SK-N-SH (cell line): ENCODE measurements at regions not wholly inside any gene's neighbourhood (a gene's known extent, or its start where the extent isn't known, plus 50 kb on each side); places are given as distances from the start of the nearest gene placed in this dataset.

Experiments
- CTCF ChIA-PET: fragments of 300-600, 350-600 bp; formaldehyde crosslinking; extraction: SDS; loops from one replicate; lab custom pipeline; 2021; lab: Yijun Ruan, JAX
- POLR2A ChIA-PET: fragments of 350-600 bp; sonication (Branson Sonifier 250); formaldehyde crosslinking; extraction: SDS; loops from one replicate; lab custom pipeline; 2020; ENCODE audit warnings: antibody characterized with exemption, inconsistent platforms; lab: Yijun Ruan, JAX
- DNase-seq: peaks from one replicate; pipeline ENCODE4 v3.0.0; 2012
- H2AFZ ChIP-seq: fragments of 200-600 bp; sonication (generic); 2 replicates; pipeline ENCODE4 v1.8.1; 2016; ENCODE audit warnings: antibody characterized with exemption, mild to moderate bottlenecking, low read depth
- H3F3A ChIP-seq: fragments of 200-600 bp; sonication (generic); replicated peaks from 2 replicates; pipeline ENCODE3; 2016; ENCODE audit warnings: antibody characterized with exemption, mild to moderate bottlenecking; ENCODE audit not compliant: insufficient read depth
- H3K27ac ChIP-seq, 2 experiments: fragments of 200-500 bp in 1 of 2; fragments of 200-600 bp in 1 of 2; sonication (Bioruptor generic) in 1 of 2; sonication (generic), shearing (Covaris generic) in 1 of 2; 2 replicates each; pipeline versions ENCODE4 v1.5.1 to v1.6.1; 2014 to 2016; ENCODE audit warnings: low read depth in 2 of 2, inconsistent platforms in 1 of 2, low read length in 1 of 2, mild to moderate bottlenecking in 1 of 2, mixed read lengths in 1 of 2
- H3K27me3 ChIP-seq: fragments of 200-600 bp; sonication (generic), shearing (Covaris generic); 2 replicates; pipeline ENCODE4 v1.6.1; 2016; ENCODE audit warnings: mixed run types; ENCODE audit not compliant: insufficient read depth
- H3K36me3 ChIP-seq, 2 experiments: fragments of 200-500 bp in 1 of 2; fragments of 200-600 bp in 1 of 2; sonication (Bioruptor generic) in 1 of 2; sonication (generic) in 1 of 2; replicated peaks in 1 of 2; 2 replicates each; pipeline versions ENCODE3 to v1.5.1; 2014 to 2016; ENCODE audit warnings: low read length in 1 of 2, mild to moderate bottlenecking in 1 of 2; ENCODE audit not compliant: insufficient read depth in 2 of 2, control insufficient read depth in 1 of 2
- H3K4me1 ChIP-seq, 2 experiments: fragments of 200-500 bp in 1 of 2; fragments of 200-600 bp in 1 of 2; sonication (Bioruptor generic) in 1 of 2; sonication (generic), shearing (Covaris generic) in 1 of 2; 2 replicates each; pipeline versions ENCODE4 v1.5.1 to v1.6.1; 2014 to 2016; ENCODE audit warnings: low read depth in 1 of 2, low read length in 1 of 2, mixed run types in 1 of 2; ENCODE audit not compliant: insufficient read depth in 2 of 2, control insufficient read depth in 1 of 2
- H3K4me2 ChIP-seq: fragments of 200-600 bp; sonication (generic), shearing (Covaris generic); 2 replicates; pipeline ENCODE4 v1.6.1; 2017; ENCODE audit warnings: mixed run types
- H3K4me3 ChIP-seq, 2 experiments: fragments of 200-500 bp in 1 of 2; fragments of 200-600 bp in 1 of 2; sonication (Bioruptor generic) in 1 of 2; sonication (generic), shearing (Covaris generic) in 1 of 2; 2 replicates each; pipeline versions ENCODE4 v1.5.1 to v1.8.1; 2014 to 2016; ENCODE audit warnings: low read depth in 2 of 2, inconsistent platforms in 1 of 2, low read length in 1 of 2, mild to moderate bottlenecking in 1 of 2, mixed read lengths in 1 of 2, moderate library complexity in 1 of 2
- H3K79me2 ChIP-seq: fragments of 200-600 bp; sonication (generic); 2 replicates; pipeline ENCODE4 v1.8.1; 2017; ENCODE audit warnings: mild to moderate bottlenecking; ENCODE audit not compliant: insufficient read depth
- H3K9ac ChIP-seq: fragments of 200-600 bp; sonication (generic); 2 replicates; pipeline ENCODE4 v1.6.1; 2017; ENCODE audit warnings: mixed run types
- H3K9me2 ChIP-seq: fragments of 200-600 bp; sonication (generic); 2 replicates; pipeline ENCODE4 v1.6.1; 2017; ENCODE audit warnings: mixed run types
- H3K9me3 ChIP-seq: fragments of 200-600 bp; sonication (generic); 2 replicates; pipeline ENCODE4 v1.6.1; 2017; ENCODE audit warnings: mixed run types, mild to moderate bottlenecking, moderate library complexity
- H4K20me1 ChIP-seq: fragments of 200-600 bp; sonication (generic); 2 replicates; pipeline ENCODE4 v1.6.1; 2017; ENCODE audit warnings: mild to moderate bottlenecking, mixed run types; ENCODE audit not compliant: insufficient read depth
- EP300 ChIP-seq, 2 experiments: IDR thresholded peaks; 2 replicates each; pipeline versions ENCODE4 v1.4.0 to v1.6.1; 2012; ENCODE audit warnings: borderline replicate concordance in 1 of 2, low read depth in 1 of 2, low read length in 1 of 2
- EZH2phosphoT487 ChIP-seq: fragments of 200-600 bp; sonication (generic); IDR thresholded peaks from 2 replicates; pipeline ENCODE4 v1.6.1; 2017; ENCODE audit warnings: low read depth, mixed run types, mild to moderate bottlenecking, antibody characterized with exemption, moderate library complexity, borderline replicate concordance
- FOSL2 ChIP-seq: IDR thresholded peaks from 2 replicates; pipeline ENCODE4 v1.4.0; 2012; ENCODE audit warnings: low read depth, mild to moderate bottlenecking, moderate library complexity, borderline replicate concordance
- FOXM1 ChIP-seq: IDR thresholded peaks from 2 replicates; pipeline ENCODE4 v1.4.0; 2012; ENCODE audit warnings: low read depth, mild to moderate bottlenecking
- GABPA ChIP-seq: IDR thresholded peaks from 2 replicates; pipeline ENCODE4 v1.4.0; 2012; ENCODE audit warnings: low read depth, mild to moderate bottlenecking
- GATA2 ChIP-seq: sonication (generic); formaldehyde crosslinking; IDR thresholded peaks from 2 replicates; pipeline ENCODE4 v1.5.0; 2020; ENCODE audit warnings: mild to moderate bottlenecking, missing genetic modification reagents
- MEF2A ChIP-seq: IDR thresholded peaks from 2 replicates; pipeline ENCODE4 v1.4.0; 2012; ENCODE audit warnings: low read depth, borderline replicate concordance
- MXI1 ChIP-seq: IDR thresholded peaks from 2 replicates; pipeline ENCODE4 v1.6.1; 2012; ENCODE audit warnings: mild to moderate bottlenecking, low read depth, low read length, improper control_type of control experiment
- NFIC ChIP-seq: IDR thresholded peaks from 2 replicates; pipeline ENCODE4 v1.4.0; 2012; ENCODE audit warnings: borderline replicate concordance
- NRF1 ChIP-seq: IDR thresholded peaks from 2 replicates; pipeline ENCODE4 v1.6.1; 2012; ENCODE audit warnings: low read depth, mild to moderate bottlenecking, low read length
- POLR2AphosphoS5 ChIP-seq: IDR thresholded peaks from 2 replicates; pipeline ENCODE4 v1.6.1; 2012; ENCODE audit warnings: low read depth, low read length
- RAD21 ChIP-seq: IDR thresholded peaks from 2 replicates; pipeline ENCODE4 v1.6.1; 2012; ENCODE audit warnings: mild to moderate bottlenecking, low read length
- RCOR1 ChIP-seq: fragments of 150-350 bp; IDR thresholded peaks from 2 replicates; pipeline ENCODE4 v1.6.1; 2017; ENCODE audit warnings: antibody characterized with exemption, low read length
- RXRA ChIP-seq: IDR thresholded peaks from 2 replicates; pipeline ENCODE4 v1.4.0; 2012; ENCODE audit warnings: low read depth, mild to moderate bottlenecking, borderline replicate concordance
- SMC3 ChIP-seq: IDR thresholded peaks from 2 replicates; pipeline ENCODE4 v1.6.1; 2012; ENCODE audit warnings: low read depth, low read length, improper control_type of control experiment
- TEAD4 ChIP-seq: IDR thresholded peaks from 2 replicates; pipeline ENCODE4 v1.4.0; 2012; ENCODE audit warnings: mild to moderate bottlenecking, borderline replicate concordance; ENCODE audit not compliant: insufficient read depth
- YY1 ChIP-seq: IDR thresholded peaks from 2 replicates; pipeline ENCODE4 v1.4.0; 2012; ENCODE audit warnings: low read depth, mild to moderate bottlenecking
- WGBS: methylation state at CpG from one replicate; pipeline ENCODE4 v1.1.6; 2017; ENCODE audit warnings: low lambda C conversion rate; 5-methylcytosine and 5-hydroxymethylcytosine counted together
- TF ChIP-seq, protein P1 (sequence below): fragments of 150-350 bp; IDR thresholded peaks from 2 replicates; pipeline ENCODE4 v1.6.1; 2017; ENCODE audit warnings: antibody characterized with exemption, low read length, low read depth, borderline replicate concordance
- TF ChIP-seq, protein P2 (sequence below): fragments of 150-350 bp; IDR thresholded peaks from 2 replicates; pipeline ENCODE4 v1.6.1; 2016; ENCODE audit warnings: mild to moderate bottlenecking, low read depth, low read length
- TF ChIP-seq, protein P3 (sequence below): IDR thresholded peaks from 2 replicates; pipeline ENCODE4; 2012
- TF ChIP-seq, protein P4 (sequence below): IDR thresholded peaks from 2 replicates; pipeline ENCODE4 v1.6.1; 2012; ENCODE audit warnings: mild to moderate bottlenecking, low read depth, low read length, moderate library complexity
- TF ChIP-seq, protein P5 (sequence below): IDR thresholded peaks from 2 replicates; pipeline ENCODE4 v1.4.0; 2012; ENCODE audit warnings: low read depth

DNA sequence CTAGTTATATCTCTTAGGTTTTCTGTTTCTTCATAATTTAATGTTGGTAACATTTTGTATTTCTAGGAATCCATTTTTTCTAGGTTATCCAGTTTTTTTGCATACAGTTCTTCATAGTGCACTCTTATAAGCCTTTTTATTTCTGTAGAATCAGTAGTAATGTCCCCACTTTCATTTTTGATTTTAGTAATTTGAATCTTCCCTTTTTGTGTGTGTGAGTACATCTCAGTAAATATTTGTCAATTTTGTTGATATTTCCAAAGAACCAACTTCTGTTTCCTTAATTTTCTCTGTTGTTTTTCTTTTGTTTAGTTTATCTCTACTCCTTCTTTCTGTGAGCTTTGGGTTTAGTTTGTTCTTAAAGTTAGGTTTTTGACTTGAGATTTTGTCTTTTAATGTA lies 507.3 kb upstream of the RGS6 start:
- H3K4me1 ChIP-seq, result peaks cover 0 to 3% of the 10 kb centered on the region in 2 experiments; a peak in 1 of 4 replicates
- H3K9ac ChIP-seq, result no peak overlapping the region
- 0 out of 2 replicates have a peak, but pooled peaks cover 16% of the 10 kb centered on the region for H3K9me3 ChIP-seq
- no peaks in the 10 kb centered on the region for H3K9me2 ChIP-seq
- no peaks in the 10 kb centered on the region for H4K20me1 ChIP-seq
- H3K79me2 ChIP-seq, result peaks cover 68% of the 10 kb centered on the region
- no peak overlapping the region for H2AFZ ChIP-seq
- no peaks in the 10 kb centered on the region for H3F3A ChIP-seq
- no peak for DNase-seq
- POLR2A ChIA-PET, result no interaction called here
- CTCF ChIA-PET, result no interaction called here
- H3K4me2 ChIP-seq, result no peak overlapping the region
- no peaks in the 10 kb centered on the region for H3K27me3 ChIP-seq
- H3K36me3 ChIP-seq, result peaks cover 0 to 21% of the 10 kb centered on the region in 2 experiments
- no peak overlapping the region for H3K27ac ChIP-seq
- H3K4me3 ChIP-seq, result no peak overlapping the region
- TF ChIP-seq SMC3, result no peak
- TF ChIP-seq, protein P1, sequence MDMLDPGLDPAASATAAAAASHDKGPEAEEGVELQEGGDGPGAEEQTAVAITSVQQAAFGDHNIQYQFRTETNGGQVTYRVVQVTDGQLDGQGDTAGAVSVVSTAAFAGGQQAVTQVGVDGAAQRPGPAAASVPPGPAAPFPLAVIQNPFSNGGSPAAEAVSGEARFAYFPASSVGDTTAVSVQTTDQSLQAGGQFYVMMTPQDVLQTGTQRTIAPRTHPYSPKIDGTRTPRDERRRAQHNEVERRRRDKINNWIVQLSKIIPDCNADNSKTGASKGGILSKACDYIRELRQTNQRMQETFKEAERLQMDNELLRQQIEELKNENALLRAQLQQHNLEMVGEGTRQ, result no peak
- TF ChIP-seq, all 33 proteins: peak for 0

DNA sequence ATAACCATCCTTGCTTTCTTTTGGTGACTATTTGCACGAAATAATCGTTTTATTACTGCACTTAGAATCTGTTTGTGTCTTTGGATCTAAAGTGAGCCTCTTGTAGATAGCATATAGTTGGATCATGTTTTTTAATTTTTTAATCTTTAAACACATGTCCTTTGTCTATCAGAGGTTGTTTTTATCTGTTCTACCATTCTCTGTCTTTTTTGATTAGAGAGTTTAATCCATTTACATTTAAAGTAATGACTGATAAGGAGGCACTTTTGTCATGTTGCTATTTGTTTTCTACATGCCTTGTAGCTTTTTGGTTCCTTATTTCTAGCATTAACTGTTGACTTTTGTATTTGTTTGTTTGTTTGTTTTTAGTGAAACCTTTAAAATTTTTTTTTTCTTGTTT lies 506.2 kb upstream of the RGS6 start:
- Histone ChIP-seq H3K27me3 (no peaks in the 10 kb centered on the region), H3F3A (no peaks in the 10 kb centered on the region), H3K4me1 (peaks cover 0 to 3% of the 10 kb centered on the region in 2 experiments; a peak in 1 of 4 replicates), H3K9me3 (0 out of 2 replicates have a peak, but pooled peaks cover 16% of the 10 kb centered on the region), H4K20me1 (no peaks in the 10 kb centered on the region), H3K4me3 (no peak overlapping the region), H3K9ac (no peak overlapping the region), H3K79me2 (peaks cover 65% of the 10 kb centered on the region), H3K27ac (no peak overlapping the region), H2AFZ (no peak overlapping the region), H3K4me2 (no peak overlapping the region), H3K9me2 (no peaks in the 10 kb centered on the region), H3K36me3 (peaks cover 0 to 21% of the 10 kb centered on the region in 2 experiments)
- POLR2A ChIA-PET, result no interaction called here
- 71% methylated on average over 2 of the region's 2 CpGs for WGBS
- CTCF ChIA-PET, result interaction anchor here (0.6 kb wide), 1 partner anchor 113 kb away, joined by 3 read pairs; no protein-coding TSS in a partner anchor
- no peak for DNase-seq
- TF ChIP-seq, protein P2, sequence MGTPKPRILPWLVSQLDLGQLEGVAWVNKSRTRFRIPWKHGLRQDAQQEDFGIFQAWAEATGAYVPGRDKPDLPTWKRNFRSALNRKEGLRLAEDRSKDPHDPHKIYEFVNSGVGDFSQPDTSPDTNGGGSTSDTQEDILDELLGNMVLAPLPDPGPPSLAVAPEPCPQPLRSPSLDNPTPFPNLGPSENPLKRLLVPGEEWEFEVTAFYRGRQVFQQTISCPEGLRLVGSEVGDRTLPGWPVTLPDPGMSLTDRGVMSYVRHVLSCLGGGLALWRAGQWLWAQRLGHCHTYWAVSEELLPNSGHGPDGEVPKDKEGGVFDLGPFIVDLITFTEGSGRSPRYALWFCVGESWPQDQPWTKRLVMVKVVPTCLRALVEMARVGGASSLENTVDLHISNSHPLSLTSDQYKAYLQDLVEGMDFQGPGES, result no peak
- TF ChIP-seq POLR2AphosphoS5, result no peak
- no peak for TF ChIP-seq RXRA
- no peak for TF ChIP-seq GATA2 (CRISPR knock-in tag)
- no peak for TF ChIP-seq MEF2A
- TF ChIP-seq NRF1, result no peak
- no peak for TF ChIP-seq GABPA
- TF ChIP-seq, protein P3, sequence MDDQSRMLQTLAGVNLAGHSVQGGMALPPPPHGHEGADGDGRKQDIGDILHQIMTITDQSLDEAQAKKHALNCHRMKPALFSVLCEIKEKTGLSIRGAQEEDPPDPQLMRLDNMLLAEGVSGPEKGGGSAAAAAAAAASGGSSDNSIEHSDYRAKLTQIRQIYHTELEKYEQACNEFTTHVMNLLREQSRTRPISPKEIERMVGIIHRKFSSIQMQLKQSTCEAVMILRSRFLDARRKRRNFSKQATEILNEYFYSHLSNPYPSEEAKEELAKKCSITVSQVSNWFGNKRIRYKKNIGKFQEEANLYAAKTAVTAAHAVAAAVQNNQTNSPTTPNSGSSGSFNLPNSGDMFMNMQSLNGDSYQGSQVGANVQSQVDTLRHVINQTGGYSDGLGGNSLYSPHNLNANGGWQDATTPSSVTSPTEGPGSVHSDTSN, result no peak
- no peak for TF ChIP-seq TEAD4
- TF ChIP-seq FOSL2, result no peak
- TF ChIP-seq NFIC, result no peak
- no peak for TF ChIP-seq EP300 (IDR thresholded peaks at IDR 0.05; ENCODE audit: borderline replicate concordance in 1 of 2, low read depth in 1 of 2, low read length in 1 of 2)
- TF ChIP-seq RAD21, result no peak
- TF ChIP-seq EZH2phosphoT487, result no peak
- no peak for TF ChIP-seq YY1
- no peak for TF ChIP-seq MXI1
- TF ChIP-seq RCOR1, result no peak
- TF ChIP-seq FOXM1, result no peak
- TF ChIP-seq, protein P4, sequence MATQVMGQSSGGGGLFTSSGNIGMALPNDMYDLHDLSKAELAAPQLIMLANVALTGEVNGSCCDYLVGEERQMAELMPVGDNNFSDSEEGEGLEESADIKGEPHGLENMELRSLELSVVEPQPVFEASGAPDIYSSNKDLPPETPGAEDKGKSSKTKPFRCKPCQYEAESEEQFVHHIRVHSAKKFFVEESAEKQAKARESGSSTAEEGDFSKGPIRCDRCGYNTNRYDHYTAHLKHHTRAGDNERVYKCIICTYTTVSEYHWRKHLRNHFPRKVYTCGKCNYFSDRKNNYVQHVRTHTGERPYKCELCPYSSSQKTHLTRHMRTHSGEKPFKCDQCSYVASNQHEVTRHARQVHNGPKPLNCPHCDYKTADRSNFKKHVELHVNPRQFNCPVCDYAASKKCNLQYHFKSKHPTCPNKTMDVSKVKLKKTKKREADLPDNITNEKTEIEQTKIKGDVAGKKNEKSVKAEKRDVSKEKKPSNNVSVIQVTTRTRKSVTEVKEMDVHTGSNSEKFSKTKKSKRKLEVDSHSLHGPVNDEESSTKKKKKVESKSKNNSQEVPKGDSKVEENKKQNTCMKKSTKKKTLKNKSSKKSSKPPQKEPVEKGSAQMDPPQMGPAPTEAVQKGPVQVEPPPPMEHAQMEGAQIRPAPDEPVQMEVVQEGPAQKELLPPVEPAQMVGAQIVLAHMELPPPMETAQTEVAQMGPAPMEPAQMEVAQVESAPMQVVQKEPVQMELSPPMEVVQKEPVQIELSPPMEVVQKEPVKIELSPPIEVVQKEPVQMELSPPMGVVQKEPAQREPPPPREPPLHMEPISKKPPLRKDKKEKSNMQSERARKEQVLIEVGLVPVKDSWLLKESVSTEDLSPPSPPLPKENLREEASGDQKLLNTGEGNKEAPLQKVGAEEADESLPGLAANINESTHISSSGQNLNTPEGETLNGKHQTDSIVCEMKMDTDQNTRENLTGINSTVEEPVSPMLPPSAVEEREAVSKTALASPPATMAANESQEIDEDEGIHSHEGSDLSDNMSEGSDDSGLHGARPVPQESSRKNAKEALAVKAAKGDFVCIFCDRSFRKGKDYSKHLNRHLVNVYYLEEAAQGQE, result no peak
- TF ChIP-seq, protein P5, sequence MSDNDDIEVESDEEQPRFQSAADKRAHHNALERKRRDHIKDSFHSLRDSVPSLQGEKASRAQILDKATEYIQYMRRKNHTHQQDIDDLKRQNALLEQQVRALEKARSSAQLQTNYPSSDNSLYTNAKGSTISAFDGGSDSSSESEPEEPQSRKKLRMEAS, result no peak
